OCI-LY7 (cell line): ENCODE measurements at regions not wholly inside any gene's neighbourhood (a gene's known extent, or its start where the extent isn't known, plus 50 kb on each side); places are given as distances from the start of the nearest gene placed in this dataset.

Experiments used
- EZH2phosphoT487 ChIP-seq: fragments of 200-600 bp; sonication (generic); IDR thresholded peaks from 2 replicates; pipeline ENCODE4 v1.6.1; 2018; ENCODE audit warnings: low read depth, borderline replicate concordance, mild to moderate bottlenecking, mixed run types, antibody characterized with exemption, low read length, moderate library complexity, mixed read lengths
- TF ChIP-seq, protein P1 (sequence below): fragments of 200-600 bp; sonication (generic); conservative IDR thresholded peaks from 2 replicates; pipeline ENCODE4 v1.5.1; 2014; ENCODE audit warnings: mild to moderate bottlenecking, antibody characterized with exemption, low read length, moderate library complexity, mixed read lengths

DNA sequence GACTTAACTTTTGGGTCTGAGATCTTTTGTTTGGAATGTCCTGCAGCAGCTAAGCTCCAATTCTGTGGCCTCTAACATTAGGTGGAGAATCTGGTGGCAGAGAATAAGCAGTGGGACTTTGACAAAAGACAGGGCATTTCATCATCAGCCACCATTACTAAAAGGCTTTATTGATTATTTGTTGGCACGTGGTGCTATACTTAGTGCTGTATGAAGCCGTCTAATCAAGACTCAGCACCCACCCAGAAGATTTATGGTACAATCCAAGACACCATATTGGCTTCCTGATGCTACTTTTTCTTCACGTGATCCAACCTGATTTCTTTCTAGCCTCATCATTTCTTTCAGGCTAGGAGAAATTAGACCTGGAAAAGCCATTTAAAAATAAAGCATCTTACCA is 80.7 kb upstream of the GRAMD1B start:
- TF ChIP-seq, protein P1, sequence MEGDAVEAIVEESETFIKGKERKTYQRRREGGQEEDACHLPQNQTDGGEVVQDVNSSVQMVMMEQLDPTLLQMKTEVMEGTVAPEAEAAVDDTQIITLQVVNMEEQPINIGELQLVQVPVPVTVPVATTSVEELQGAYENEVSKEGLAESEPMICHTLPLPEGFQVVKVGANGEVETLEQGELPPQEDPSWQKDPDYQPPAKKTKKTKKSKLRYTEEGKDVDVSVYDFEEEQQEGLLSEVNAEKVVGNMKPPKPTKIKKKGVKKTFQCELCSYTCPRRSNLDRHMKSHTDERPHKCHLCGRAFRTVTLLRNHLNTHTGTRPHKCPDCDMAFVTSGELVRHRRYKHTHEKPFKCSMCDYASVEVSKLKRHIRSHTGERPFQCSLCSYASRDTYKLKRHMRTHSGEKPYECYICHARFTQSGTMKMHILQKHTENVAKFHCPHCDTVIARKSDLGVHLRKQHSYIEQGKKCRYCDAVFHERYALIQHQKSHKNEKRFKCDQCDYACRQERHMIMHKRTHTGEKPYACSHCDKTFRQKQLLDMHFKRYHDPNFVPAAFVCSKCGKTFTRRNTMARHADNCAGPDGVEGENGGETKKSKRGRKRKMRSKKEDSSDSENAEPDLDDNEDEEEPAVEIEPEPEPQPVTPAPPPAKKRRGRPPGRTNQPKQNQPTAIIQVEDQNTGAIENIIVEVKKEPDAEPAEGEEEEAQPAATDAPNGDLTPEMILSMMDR = no peak
- no peak for TF ChIP-seq EZH2phosphoT487
